ENCODE measurements at regions not wholly inside any gene's neighbourhood (a gene's known extent, or its start where the extent isn't known, plus 50 kb on each side); places are given as distances from the start of the nearest gene placed in this dataset.

DNA sequence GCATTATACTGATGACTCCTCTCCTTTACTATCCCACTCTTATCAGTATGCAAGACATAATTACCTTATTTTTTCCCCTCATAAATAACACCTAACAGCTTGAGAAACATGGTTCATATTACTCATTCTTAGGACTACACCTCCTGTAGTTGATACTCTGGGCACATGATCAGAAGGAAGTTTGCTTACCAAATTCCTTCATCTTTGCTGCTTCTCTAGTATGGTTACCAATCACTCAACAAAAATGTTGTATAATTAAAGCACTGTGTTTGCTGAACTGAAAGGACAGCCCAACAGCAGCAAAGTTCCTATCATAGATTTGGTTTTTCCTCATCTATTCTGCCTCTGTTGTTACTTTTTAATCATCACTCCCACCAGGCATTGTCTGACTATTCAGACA is 586.3 kb downstream of the LRRIQ3 start:
- TF ChIP-seq EZH2 (IDR thresholded peaks at IDR 0.05; ENCODE audit: low read depth): no peak
- TF ChIP-seq, protein P1, sequence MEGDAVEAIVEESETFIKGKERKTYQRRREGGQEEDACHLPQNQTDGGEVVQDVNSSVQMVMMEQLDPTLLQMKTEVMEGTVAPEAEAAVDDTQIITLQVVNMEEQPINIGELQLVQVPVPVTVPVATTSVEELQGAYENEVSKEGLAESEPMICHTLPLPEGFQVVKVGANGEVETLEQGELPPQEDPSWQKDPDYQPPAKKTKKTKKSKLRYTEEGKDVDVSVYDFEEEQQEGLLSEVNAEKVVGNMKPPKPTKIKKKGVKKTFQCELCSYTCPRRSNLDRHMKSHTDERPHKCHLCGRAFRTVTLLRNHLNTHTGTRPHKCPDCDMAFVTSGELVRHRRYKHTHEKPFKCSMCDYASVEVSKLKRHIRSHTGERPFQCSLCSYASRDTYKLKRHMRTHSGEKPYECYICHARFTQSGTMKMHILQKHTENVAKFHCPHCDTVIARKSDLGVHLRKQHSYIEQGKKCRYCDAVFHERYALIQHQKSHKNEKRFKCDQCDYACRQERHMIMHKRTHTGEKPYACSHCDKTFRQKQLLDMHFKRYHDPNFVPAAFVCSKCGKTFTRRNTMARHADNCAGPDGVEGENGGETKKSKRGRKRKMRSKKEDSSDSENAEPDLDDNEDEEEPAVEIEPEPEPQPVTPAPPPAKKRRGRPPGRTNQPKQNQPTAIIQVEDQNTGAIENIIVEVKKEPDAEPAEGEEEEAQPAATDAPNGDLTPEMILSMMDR (conservative IDR thresholded peaks at IDR 0.05): no peak

Data from PC-9 (cell line).